Progenitor cell of endocrine pancreas (in vitro differentiated cells): ENCODE measurements at regions not wholly inside any gene's neighbourhood (a gene's known extent, or its start where the extent isn't known, plus 50 kb on each side); places are given as distances from the start of the nearest gene placed in this dataset.

Experiments
- DNase-seq: peaks from one replicate; pipeline ENCODE4 v3.0.0; 2021; ENCODE audit warnings: low spot score; ENCODE audit not compliant: unreplicated experiment
- H3K27ac Mint-ChIP-seq: 2 replicates; pipeline ENCODE4 v1.8.0; 2021; ENCODE audit warnings: mild to moderate bottlenecking, moderate library complexity, mixed read lengths
- H3K27me3 Mint-ChIP-seq: 2 replicates; pipeline ENCODE4 v1.8.0; 2021; ENCODE audit warnings: mixed read lengths
- H3K36me3 Mint-ChIP-seq: 2 replicates; pipeline ENCODE4 v1.8.0; 2022; ENCODE audit warnings: mixed read lengths; ENCODE audit not compliant: insufficient read depth
- H3K4me1 Mint-ChIP-seq: 2 replicates; pipeline ENCODE4 v1.8.0; 2021; ENCODE audit warnings: low read depth, mixed read lengths
- H3K4me3 Mint-ChIP-seq: 2 replicates; pipeline ENCODE4 v1.8.0; 2021; ENCODE audit warnings: low read depth, mild to moderate bottlenecking, moderate library complexity, mixed read lengths
- H3K9me3 Mint-ChIP-seq: 2 replicates; pipeline ENCODE4 v1.8.0; 2021; ENCODE audit warnings: low read depth, mixed read lengths
- CTCF ChIP-seq: fragments of 200-600 bp; sonication (generic); IDR thresholded peaks from one replicate; pipeline ENCODE4 v1.5.0; 2021; ENCODE audit warnings: antibody characterized with exemption, mild to moderate bottlenecking; ENCODE audit not compliant: unreplicated experiment

- H3K4me3 Mint-ChIP-seq, result no peak overlapping the region
- H3K27ac Mint-ChIP-seq, result peak overlapping the region; percentile 37
- no peak for DNase-seq
- H3K27me3 Mint-ChIP-seq, result peaks cover 50% of the 10 kb centered on the region
- no peak for TF ChIP-seq CTCF
- peaks cover 4% of the 10 kb centered on the region for H3K4me1 Mint-ChIP-seq
- no peaks in the 10 kb centered on the region for H3K36me3 Mint-ChIP-seq
- H3K9me3 Mint-ChIP-seq, result no peaks in the 10 kb centered on the region
These were observed 172.1 kb downstream of the BMP7 start for GRCh38 chr20:57094252-57094891.

GRCh38 chr20:57094991-57095390, 171.4 kb downstream of the BMP7 start:
- H3K4me1 Mint-ChIP-seq, result peaks cover 4% of the 10 kb centered on the region
- peaks cover 54% of the 10 kb centered on the region for H3K27me3 Mint-ChIP-seq
- no peak for DNase-seq
- no peak overlapping the region for H3K4me3 Mint-ChIP-seq
- H3K9me3 Mint-ChIP-seq, result no peaks in the 10 kb centered on the region
- H3K27ac Mint-ChIP-seq, result no peak overlapping the region
- no peaks in the 10 kb centered on the region for H3K36me3 Mint-ChIP-seq
- TF ChIP-seq CTCF, result no peak

- no peak for DNase-seq
- Mint-ChIP-seq H3K27ac (no peak overlapping the region), H3K36me3 (no peaks in the 10 kb centered on the region)
These were observed 171.0 kb downstream of the BMP7 start for GRCh38 chr20:57095426-57095825.

GRCh38 chr20:57097245-57097915, 169.1 kb downstream of the BMP7 start:
- H3K4me1 Mint-ChIP-seq, result no peaks in the 10 kb centered on the region
- no peak overlapping the region for H3K27ac Mint-ChIP-seq
- DNase-seq, result no peak
- H3K4me3 Mint-ChIP-seq, result no peak overlapping the region
- TF ChIP-seq CTCF, result no peak
- no peaks in the 10 kb centered on the region for H3K9me3 Mint-ChIP-seq
- peaks cover 41% of the 10 kb centered on the region for H3K27me3 Mint-ChIP-seq
- H3K36me3 Mint-ChIP-seq, result no peaks in the 10 kb centered on the region

More at GRCh38 chr20:57095426-57095825, 171.0 kb downstream of the BMP7 start:
- Mint-ChIP-seq H3K4me3 (no peak overlapping the region), H3K27me3 (peaks cover 53% of the 10 kb centered on the region), H3K4me1 (peaks cover 4% of the 10 kb centered on the region), H3K9me3 (no peaks in the 10 kb centered on the region)
- no peak for TF ChIP-seq CTCF

- no peaks in the 10 kb centered on the region for H3K36me3 Mint-ChIP-seq
- no peaks in the 10 kb centered on the region for H3K4me1 Mint-ChIP-seq
- TF ChIP-seq CTCF, result no peak
- no peaks in the 10 kb centered on the region for H3K9me3 Mint-ChIP-seq
- no peak overlapping the region for H3K4me3 Mint-ChIP-seq
- H3K27me3 Mint-ChIP-seq, result peaks cover 32% of the 10 kb centered on the region
- no peak overlapping the region for H3K27ac Mint-ChIP-seq
- no peak for DNase-seq
These were observed 164.3 kb downstream of the BMP7 start for GRCh38 chr20:57102160-57102559.
